PC-9 (cell line): ENCODE measurements at regions not wholly inside any gene's neighbourhood (a gene's known extent, or its start where the extent isn't known, plus 50 kb on each side); places are given as distances from the start of the nearest gene placed in this dataset.

ENCODE experiments used
- BruUV-seq: library from RNA; stranded (reverse); fragments of 400-500 nt; replicated peaks from 2 replicates; lab custom pipeline; 2021; lab: Mats Ljungman, UMichigan
- CTCF ChIA-PET: fragments of 300-600 bp; sonication (Branson Sonifier 250); formaldehyde crosslinking; loops from one replicate; lab custom pipeline; 2022; ENCODE audit warnings: antibody characterized with exemption; lab: Charles Lee
- POLR2A ChIA-PET: fragments of 300-600 bp; sonication (Branson Sonifier 250); formaldehyde crosslinking; loops from one replicate; lab custom pipeline; 2022; ENCODE audit warnings: antibody characterized with exemption; ENCODE audit not compliant: unreplicated experiment; lab: Charles Lee
- DNase-seq, 2 experiments: peaks; one replicate each; pipeline versions ENCODE4 v3.0.0 to v3.0.0-alpha.2; 2015 to 2022; ENCODE audit warnings: mixed read lengths in 1 of 2
- H2AFZ ChIP-seq: fragments of 200-600 bp; sonication (generic); 2 replicates; pipeline ENCODE4 v1.8.1; 2017; ENCODE audit warnings: antibody characterized with exemption
- H3F3A ChIP-seq: fragments of 200-600 bp; sonication (generic); 2 replicates; pipeline ENCODE4 v1.8.1; 2017; ENCODE audit warnings: antibody characterized with exemption, mild to moderate bottlenecking, low read depth; ENCODE audit not compliant: insufficient read depth
- H3K27ac ChIP-seq: fragments of 200-600 bp; sonication (generic); 2 replicates; pipeline ENCODE4 v1.6.1; 2016; ENCODE audit warnings: mixed run types
- H3K27me3 ChIP-seq: fragments of 200-600 bp; sonication (generic); 2 replicates; pipeline ENCODE4 v1.6.1; 2016; ENCODE audit warnings: low read depth, mixed run types; ENCODE audit not compliant: insufficient read depth
- H3K36me3 ChIP-seq: fragments of 200-600 bp; sonication (generic); 2 replicates; pipeline ENCODE4 v1.6.1; 2016; ENCODE audit warnings: low read depth, mixed run types
- H3K4me1 ChIP-seq: fragments of 200-600 bp; sonication (generic); replicated peaks from 2 replicates; pipeline ENCODE4 v1.6.1; 2016; ENCODE audit warnings: mixed run types; ENCODE audit not compliant: insufficient read depth
- H3K4me2 ChIP-seq: fragments of 200-600 bp; sonication (generic); 2 replicates; pipeline ENCODE4 v1.6.1; 2017; ENCODE audit warnings: mixed run types
- H3K4me3 ChIP-seq: fragments of 200-600 bp; sonication (generic); 2 replicates; pipeline ENCODE4 v1.6.1; 2016; ENCODE audit warnings: mixed run types
- H3K79me2 ChIP-seq: fragments of 200-600 bp; sonication (generic); 2 replicates; pipeline ENCODE4 v1.6.1; 2017; ENCODE audit warnings: low read depth, mixed run types
- H3K9me2 ChIP-seq: fragments of 200-600 bp; sonication (generic); 2 replicates; pipeline ENCODE4 v1.8.1; 2017; ENCODE audit warnings: mild to moderate bottlenecking; ENCODE audit not compliant: insufficient read depth
- H3K9me3 ChIP-seq: fragments of 200-600 bp; sonication (generic); 2 replicates; pipeline ENCODE4 v1.8.1; 2016; ENCODE audit warnings: low read depth; ENCODE audit not compliant: insufficient read depth
- H4K20me1 ChIP-seq: fragments of 200-600 bp; sonication (generic); 2 replicates; pipeline ENCODE4 v1.8.1; 2017; ENCODE audit not compliant: insufficient read depth
- EZH2 ChIP-seq: fragments of 200-600 bp; sonication (generic); IDR thresholded peaks from 2 replicates; pipeline ENCODE4 v1.8.0; 2017; ENCODE audit warnings: antibody characterized with exemption, low read depth
- intact Hi-C: fragments of 100-400 bp; cut with micrococcal nuclease; formaldehyde crosslinking; loops from one replicate; pipeline ENCODE4 v1.10.0; 2022; ENCODE audit not compliant: unreplicated experiment
- TF ChIP-seq, protein P1 (sequence below): fragments of 200-600 bp; sonication (generic); conservative IDR thresholded peaks from 2 replicates; pipeline ENCODE4 v1.6.1; 2017; ENCODE audit warnings: mixed run types, antibody characterized with exemption, mild to moderate bottlenecking, moderate library complexity

DNA sequence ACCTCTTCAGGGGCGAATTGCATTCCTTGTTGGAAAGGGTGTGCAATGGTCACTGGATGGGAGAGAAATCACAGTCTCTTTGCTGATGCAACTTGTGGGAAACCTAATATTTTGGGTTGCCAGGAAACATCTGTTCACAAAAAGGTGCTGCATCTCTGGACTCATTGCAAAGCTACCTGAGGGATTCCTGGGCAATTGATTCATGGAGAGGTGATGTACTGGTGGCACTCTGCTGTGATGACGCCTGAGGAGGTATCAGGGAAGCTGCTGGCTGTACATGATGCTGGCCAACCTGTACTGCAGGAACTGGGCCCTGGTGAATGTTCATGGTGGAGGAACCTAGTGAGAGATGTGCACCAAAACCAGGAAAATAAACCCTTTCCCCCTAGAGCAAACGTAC is 516.0 kb upstream of the SPHKAP start:
- POLR2A ChIA-PET = no interaction called here
- no peaks in the 10 kb centered on the region for H3K79me2 ChIP-seq
- no peaks in the 10 kb centered on the region for H3K36me3 ChIP-seq
- no peaks in the 10 kb centered on the region for H3K27me3 ChIP-seq
- H3K9me2 ChIP-seq = no peaks in the 10 kb centered on the region
- TF ChIP-seq, protein P1, sequence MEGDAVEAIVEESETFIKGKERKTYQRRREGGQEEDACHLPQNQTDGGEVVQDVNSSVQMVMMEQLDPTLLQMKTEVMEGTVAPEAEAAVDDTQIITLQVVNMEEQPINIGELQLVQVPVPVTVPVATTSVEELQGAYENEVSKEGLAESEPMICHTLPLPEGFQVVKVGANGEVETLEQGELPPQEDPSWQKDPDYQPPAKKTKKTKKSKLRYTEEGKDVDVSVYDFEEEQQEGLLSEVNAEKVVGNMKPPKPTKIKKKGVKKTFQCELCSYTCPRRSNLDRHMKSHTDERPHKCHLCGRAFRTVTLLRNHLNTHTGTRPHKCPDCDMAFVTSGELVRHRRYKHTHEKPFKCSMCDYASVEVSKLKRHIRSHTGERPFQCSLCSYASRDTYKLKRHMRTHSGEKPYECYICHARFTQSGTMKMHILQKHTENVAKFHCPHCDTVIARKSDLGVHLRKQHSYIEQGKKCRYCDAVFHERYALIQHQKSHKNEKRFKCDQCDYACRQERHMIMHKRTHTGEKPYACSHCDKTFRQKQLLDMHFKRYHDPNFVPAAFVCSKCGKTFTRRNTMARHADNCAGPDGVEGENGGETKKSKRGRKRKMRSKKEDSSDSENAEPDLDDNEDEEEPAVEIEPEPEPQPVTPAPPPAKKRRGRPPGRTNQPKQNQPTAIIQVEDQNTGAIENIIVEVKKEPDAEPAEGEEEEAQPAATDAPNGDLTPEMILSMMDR = no peak
- TF ChIP-seq EZH2 = no peak
- CTCF ChIA-PET = no interaction called here
- DNase-seq = no peak
- H2AFZ ChIP-seq = no peak overlapping the region
- intact Hi-C loops = no loop called here
- H3K27ac ChIP-seq = no peak overlapping the region
- H3K4me2 ChIP-seq = no peak overlapping the region
- H3F3A ChIP-seq = no peaks in the 10 kb centered on the region
- H3K4me1 ChIP-seq = no peaks in the 10 kb centered on the region
- no peaks in the 10 kb centered on the region for H3K9me3 ChIP-seq
- no peak overlapping the region for H3K4me3 ChIP-seq
- BruUV-seq = no TSS peak
- no peaks in the 10 kb centered on the region for H4K20me1 ChIP-seq

DNA sequence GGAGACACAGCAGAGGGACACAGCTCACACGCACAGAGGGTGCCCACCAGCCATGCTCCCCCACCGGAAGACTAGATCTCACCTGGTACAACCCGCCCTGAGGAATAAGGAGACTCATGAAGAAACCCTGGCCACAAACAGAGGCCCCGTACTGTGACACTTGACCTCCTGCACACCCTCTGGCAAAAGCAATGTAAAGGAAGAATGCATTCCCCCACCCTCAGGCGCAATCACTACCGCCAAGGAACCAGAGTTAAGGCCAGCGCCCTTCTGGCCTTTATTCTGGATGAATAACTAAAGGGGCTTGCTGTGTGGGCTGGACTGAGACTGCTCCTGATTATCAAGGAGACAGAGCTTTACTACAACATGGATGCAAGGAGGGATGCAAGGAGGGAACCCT is 509.2 kb upstream of the SPHKAP start:
- CTCF ChIA-PET = no interaction called here
- intact Hi-C loops = no loop called here
- Histone ChIP-seq H3K9me3 (no peaks in the 10 kb centered on the region), H3K36me3 (no peaks in the 10 kb centered on the region), H3K79me2 (no peaks in the 10 kb centered on the region), H3K9me2 (no peaks in the 10 kb centered on the region), H3K27ac (no peak overlapping the region), H3F3A (no peaks in the 10 kb centered on the region), H2AFZ (no peak overlapping the region), H3K27me3 (no peaks in the 10 kb centered on the region), H3K4me2 (no peak overlapping the region), H3K4me1 (no peaks in the 10 kb centered on the region), H3K4me3 (no peak overlapping the region), H4K20me1 (no peaks in the 10 kb centered on the region)
- DNase-seq = no peak
- BruUV-seq = no TSS peak
- no peak for TF ChIP-seq EZH2
- TF ChIP-seq, protein P1 = no peak
- POLR2A ChIA-PET = no interaction called here

DNA sequence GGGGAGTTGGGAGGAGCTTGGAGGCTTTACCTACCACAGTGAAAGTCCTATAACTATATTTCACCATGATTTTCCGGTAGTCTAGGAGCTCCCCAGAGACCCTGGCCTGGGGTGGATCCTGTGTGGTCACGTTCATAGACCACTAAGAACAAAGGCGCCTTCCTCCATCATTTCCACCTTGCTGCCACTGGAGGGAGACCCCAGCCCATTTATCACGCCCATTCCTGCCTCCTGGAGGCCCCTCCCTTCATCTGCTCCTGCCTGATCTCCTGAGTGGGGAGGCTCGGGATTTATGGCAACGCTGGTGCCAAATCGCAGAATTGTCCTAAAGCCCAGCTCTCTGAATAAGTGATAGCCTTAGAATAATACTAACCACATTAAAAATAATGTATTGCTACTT is 507.6 kb upstream of the SPHKAP start:
- H3K27ac ChIP-seq = no peak overlapping the region
- no peaks in the 10 kb centered on the region for H3K36me3 ChIP-seq
- H3K4me2 ChIP-seq = no peak overlapping the region
- H3F3A ChIP-seq = no peaks in the 10 kb centered on the region
- no peaks in the 10 kb centered on the region for H3K9me2 ChIP-seq
- no peak overlapping the region for H3K4me3 ChIP-seq
- H3K9me3 ChIP-seq = no peaks in the 10 kb centered on the region
- H3K27me3 ChIP-seq = no peaks in the 10 kb centered on the region
- H3K4me1 ChIP-seq = no peaks in the 10 kb centered on the region
- intact Hi-C loops = loop anchor here (10.0 kb wide), 1 partner anchor 1026 kb away; the partner anchor contains the start of gene DNER
- TF ChIP-seq, protein P1 = no peak
- no peak for TF ChIP-seq EZH2
- H2AFZ ChIP-seq = no peak overlapping the region
- no peaks in the 10 kb centered on the region for H4K20me1 ChIP-seq
- no peaks in the 10 kb centered on the region for H3K79me2 ChIP-seq
- ChIA-PET CTCF (no interaction called here), POLR2A (no interaction called here)
- no TSS peak for BruUV-seq
- no peak for DNase-seq
